ENCODE measurements at regions not wholly inside any gene's neighbourhood (a gene's known extent, or its start where the extent isn't known, plus 50 kb on each side); places are given as distances from the start of the nearest gene placed in this dataset.

GRCh38 chr3:67724434-67724833 lies 70.0 kb upstream of the SUCLG2 start:
- TF ChIP-seq CTCF (IDR thresholded peaks at IDR 0.05 in 8 of 11, conservative IDR thresholded peaks at IDR 0.05 in 3 of 11) (no peak), POLR2AphosphoS5 (IDR thresholded peaks at IDR 0.05) (no peak)
